ENCODE measurements at regions not wholly inside any gene's neighbourhood (a gene's known extent, or its start where the extent isn't known, plus 50 kb on each side); places are given as distances from the start of the nearest gene placed in this dataset.

- Histone ChIP-seq H3K4me1 (peaks cover 0 to 31% (median 10%) of the 10 kb centered on the region in 6 donors), H3K27ac (peak overlapping the region in 4 of 8 donors; percentile 43 to 79 (median 66)), H3K27me3 (replicated peaks in 1 of 7) (peaks cover 0 to 19% (median 5%) of the 10 kb centered on the region in 7 donors), H3K9me3 (no peaks in the 10 kb centered on the region), H3K36me3 (peaks cover 0 to 4% (median under 1%) of the 10 kb centered on the region in 6 donors), H3K4me3 (peak overlapping the region in 5 of 8 donors; percentile 42 to 78 (median 50))
- WGBS, 5 donors, result 49 to 63% (median 54%) methylated on average over 2 of the region's 2 CpGs
- no peak for TF ChIP-seq POLR2A (IDR thresholded peaks at IDR 0.05)
- TF ChIP-seq CTCF (IDR thresholded peaks at IDR 0.05 in 8 of 11, conservative IDR thresholded peaks at IDR 0.05 in 3 of 11), result no peak
- no peak for TF ChIP-seq POLR2AphosphoS5 (IDR thresholded peaks at IDR 0.05)
- intact Hi-C loops (cut with DNase I; ENCODE audit: low total_unique reads), result no loop called here
- DNase-seq, result no peak
These were observed 135.4 kb upstream of the DMRT1 start for GRCh38 chr9:706073-706472.

GRCh38 chr9:706606-707459, 134.7 kb upstream of the DMRT1 start:
- H3K27me3 ChIP-seq (replicated peaks in 1 of 7), result peaks cover 0 to 19% (median 5%) of the 10 kb centered on the region in 7 donors
- WGBS, 5 donors, result 1 to 4% (median 1%) methylated on average over 32 to 51 of the region's 51 CpGs
- intact Hi-C loops (cut with DNase I; ENCODE audit: low total_unique reads), result no loop called here
- DNase-seq, result peak; percentile 92
- TF ChIP-seq CTCF (IDR thresholded peaks at IDR 0.05 in 8 of 11, conservative IDR thresholded peaks at IDR 0.05 in 3 of 11) (peak in 1 of 11 experiments; percentile 4), POLR2A (IDR thresholded peaks at IDR 0.05) (no peak), POLR2AphosphoS5 (IDR thresholded peaks at IDR 0.05) (peak; percentile 32 to 66 (median 55))
- H3K4me1 ChIP-seq, result peaks cover 0 to 31% (median 10%) of the 10 kb centered on the region in 6 donors
- peaks cover 0 to 12% (median 5%) of the 10 kb centered on the region in 6 donors for H3K36me3 ChIP-seq
- peak overlapping the region in 7 of 8 donors; percentile 1 to 79 (median 48) for H3K27ac ChIP-seq
- H3K9me3 ChIP-seq, result no peaks in the 10 kb centered on the region
- peak overlapping the region; percentile 35 to 78 (median 48) for H3K4me3 ChIP-seq

- H3K27me3 ChIP-seq (replicated peaks in 1 of 7), result peaks cover 0 to 19% (median 5%) of the 10 kb centered on the region in 7 donors
- no peak for TF ChIP-seq POLR2AphosphoS5 (IDR thresholded peaks at IDR 0.05)
- peak overlapping the region in 1 of 8 donors; percentile 26 for H3K27ac ChIP-seq
- H3K4me3 ChIP-seq, result peak overlapping the region in 1 of 8 donors; percentile 50
- H3K9me3 ChIP-seq, result no peaks in the 10 kb centered on the region
- 33 to 53% (median 40%) methylated on average over 7 of the region's 7 CpGs for WGBS, 5 donors
- H3K4me1 ChIP-seq, result peaks cover 0 to 31% (median 10%) of the 10 kb centered on the region in 6 donors
- no peak for DNase-seq
- intact Hi-C loops (cut with DNase I; ENCODE audit: low total_unique reads), result no loop called here
- peaks cover 0 to 25% (median 5%) of the 10 kb centered on the region in 6 donors for H3K36me3 ChIP-seq
These were observed 133.3 kb upstream of the DMRT1 start for GRCh38 chr9:708182-708550.

- no peaks in the 10 kb centered on the region for H3K9me3 ChIP-seq
- H3K27ac ChIP-seq, result peak overlapping the region in 1 of 8 donors; percentile 26
- H3K36me3 ChIP-seq, result peaks cover 0 to 25% (median 5%) of the 10 kb centered on the region in 6 donors
- H3K27me3 ChIP-seq (replicated peaks in 1 of 7), result peaks cover 0 to 19% (median 5%) of the 10 kb centered on the region in 7 donors
- peaks cover 0 to 31% (median 10%) of the 10 kb centered on the region in 6 donors for H3K4me1 ChIP-seq
- no peak for TF ChIP-seq CTCF (IDR thresholded peaks at IDR 0.05 in 8 of 11, conservative IDR thresholded peaks at IDR 0.05 in 3 of 11)
- TF ChIP-seq POLR2AphosphoS5 (IDR thresholded peaks at IDR 0.05), result no peak
- TF ChIP-seq POLR2A (IDR thresholded peaks at IDR 0.05), result no peak
- peak overlapping the region in 1 of 8 donors; percentile 50 for H3K4me3 ChIP-seq
- DNase-seq, result no peak
- intact Hi-C loops (cut with DNase I; ENCODE audit: low total_unique reads), result no loop called here
- 41 to 60% (median 44%) methylated on average over 9 of the region's 9 CpGs for WGBS, 5 donors
These were observed 132.7 kb upstream of the DMRT1 start for GRCh38 chr9:708551-709432.
